Bronchial epithelial cell (primary cell): ENCODE measurements at regions not wholly inside any gene's neighbourhood (a gene's known extent, or its start where the extent isn't known, plus 50 kb on each side); places are given as distances from the start of the nearest gene placed in this dataset.

Experiments used
- DNase-seq: peaks from one replicate; pipeline ENCODE4 v3.0.0-alpha.2; 2010; ENCODE audit warnings: low read depth
- FAIRE-seq: peaks from 2 replicates; lab custom pipeline; 2011; peaks lifted over from hg19 to GRCh38; lab: Jason Lieb, UNC
- H3K27me3 ChIP-seq: 2 replicates; pipeline ENCODE4 v1.5.1; 2011; ENCODE audit warnings: low read length; ENCODE audit not compliant: control insufficient read depth, insufficient read depth
- H3K36me3 ChIP-seq: 2 replicates; pipeline ENCODE4 v1.5.1; 2011; ENCODE audit warnings: low read length; ENCODE audit not compliant: control insufficient read depth, insufficient read depth
- H3K4me3 ChIP-seq: 2 replicates; pipeline ENCODE4 v1.5.1; 2011; ENCODE audit warnings: mild to moderate bottlenecking, low read depth, low read length, control low read depth
- TF ChIP-seq, protein P1 (sequence below): IDR thresholded peaks from 2 replicates; pipeline ENCODE4 v1.5.1; 2011; ENCODE audit warnings: mild to moderate bottlenecking, moderate library complexity, low read length, control low read depth, inconsistent platforms; ENCODE audit not compliant: insufficient read depth, severe bottlenecking

- no peak overlapping the region for H3K4me3 ChIP-seq
- FAIRE-seq, result peak; percentile 32
- H3K27me3 ChIP-seq, result peaks cover 1% of the 10 kb centered on the region
- TF ChIP-seq, protein P1, sequence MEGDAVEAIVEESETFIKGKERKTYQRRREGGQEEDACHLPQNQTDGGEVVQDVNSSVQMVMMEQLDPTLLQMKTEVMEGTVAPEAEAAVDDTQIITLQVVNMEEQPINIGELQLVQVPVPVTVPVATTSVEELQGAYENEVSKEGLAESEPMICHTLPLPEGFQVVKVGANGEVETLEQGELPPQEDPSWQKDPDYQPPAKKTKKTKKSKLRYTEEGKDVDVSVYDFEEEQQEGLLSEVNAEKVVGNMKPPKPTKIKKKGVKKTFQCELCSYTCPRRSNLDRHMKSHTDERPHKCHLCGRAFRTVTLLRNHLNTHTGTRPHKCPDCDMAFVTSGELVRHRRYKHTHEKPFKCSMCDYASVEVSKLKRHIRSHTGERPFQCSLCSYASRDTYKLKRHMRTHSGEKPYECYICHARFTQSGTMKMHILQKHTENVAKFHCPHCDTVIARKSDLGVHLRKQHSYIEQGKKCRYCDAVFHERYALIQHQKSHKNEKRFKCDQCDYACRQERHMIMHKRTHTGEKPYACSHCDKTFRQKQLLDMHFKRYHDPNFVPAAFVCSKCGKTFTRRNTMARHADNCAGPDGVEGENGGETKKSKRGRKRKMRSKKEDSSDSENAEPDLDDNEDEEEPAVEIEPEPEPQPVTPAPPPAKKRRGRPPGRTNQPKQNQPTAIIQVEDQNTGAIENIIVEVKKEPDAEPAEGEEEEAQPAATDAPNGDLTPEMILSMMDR, result peak; percentile 17
- H3K36me3 ChIP-seq, result no peaks in the 10 kb centered on the region
- peak; percentile 15 for DNase-seq
Observed at GRCh38 chr16:23013484-23013883, 135.8 kb downstream of the USP31 start.

GRCh38 chr16:23009075-23009474, 140.2 kb downstream of the USP31 start:
- no peaks in the 10 kb centered on the region for H3K27me3 ChIP-seq
- H3K36me3 ChIP-seq, result no peaks in the 10 kb centered on the region
- TF ChIP-seq, protein P1, result no peak
- DNase-seq (no peak), FAIRE-seq (no peak)
- H3K4me3 ChIP-seq, result no peak overlapping the region

GRCh38 chr16:23008041-23008440, 141.2 kb downstream of the USP31 start:
- FAIRE-seq (peak; percentile 40), DNase-seq (no peak)
- no peaks in the 10 kb centered on the region for H3K27me3 ChIP-seq
- TF ChIP-seq, protein P1, result no peak
- H3K4me3 ChIP-seq, result no peak overlapping the region
- H3K36me3 ChIP-seq, result no peaks in the 10 kb centered on the region

DNA sequence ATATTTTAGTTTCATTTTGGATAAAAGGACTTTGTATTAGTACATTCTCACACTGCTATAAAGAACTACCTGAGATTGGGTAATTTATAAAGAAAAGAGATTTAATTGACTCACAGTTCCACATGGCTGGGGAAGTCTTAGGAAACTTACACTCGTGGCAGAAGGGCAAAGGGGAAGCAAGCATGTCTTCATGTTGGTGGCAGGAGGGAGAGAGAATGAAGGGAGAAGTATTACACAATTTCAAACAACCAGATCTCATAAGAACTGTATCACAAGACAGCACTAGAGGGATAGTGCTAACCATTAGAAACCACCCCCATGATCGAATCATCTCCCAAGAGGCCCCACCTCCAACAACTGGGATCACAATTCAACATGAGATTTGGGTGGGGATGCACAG, 142.9 kb downstream of the USP31 start:
- no peak for DNase-seq
- TF ChIP-seq, protein P1, result no peak
- FAIRE-seq, result no peak
- Histone ChIP-seq H3K4me3 (no peak overlapping the region), H3K36me3 (no peaks in the 10 kb centered on the region), H3K27me3 (no peaks in the 10 kb centered on the region)

GRCh38 chr16:23005951-23006350, 143.3 kb downstream of the USP31 start:
- TF ChIP-seq, protein P1, result no peak
- Histone ChIP-seq H3K27me3 (no peaks in the 10 kb centered on the region), H3K4me3 (no peak overlapping the region), H3K36me3 (no peaks in the 10 kb centered on the region)
- FAIRE-seq, result no peak
- no peak for DNase-seq

GRCh38 chr16:22989598-22989997, 159.7 kb downstream of the USP31 start:
- H3K36me3 ChIP-seq, result no peaks in the 10 kb centered on the region
- no peak overlapping the region for H3K4me3 ChIP-seq
- TF ChIP-seq, protein P1, result no peak
- no peak for DNase-seq
- FAIRE-seq, result no peak
- H3K27me3 ChIP-seq, result no peaks in the 10 kb centered on the region
